H1 (cell line): ENCODE measurements at regions not wholly inside any gene's neighbourhood (a gene's known extent, or its start where the extent isn't known, plus 50 kb on each side); places are given as distances from the start of the nearest gene placed in this dataset.

Experiments
- CTCF ChIA-PET: fragments of 300-600 bp; sonication (Branson Sonifier 250); formaldehyde crosslinking; loops from one replicate; lab custom pipeline; 2021; ENCODE audit not compliant: partially characterized antibody; lab: Charles Lee
- POLR2A ChIA-PET: fragments of 300-600 bp; sonication (Branson Sonifier 250); formaldehyde crosslinking; loops from one replicate; lab custom pipeline; 2021; ENCODE audit warnings: inconsistent platforms; ENCODE audit not compliant: partially characterized antibody; lab: Charles Lee
- DNase-seq, 2 experiments: peaks; one replicate each; pipeline versions ENCODE4 v3.0.0 to v3.0.0-alpha.2; 2010 to 2022; ENCODE audit warnings: low spot score in 2 of 2, low read depth in 1 of 2, mixed read lengths in 1 of 2
- FAIRE-seq: peaks from 2 replicates; lab custom pipeline; 2011; peaks lifted over from hg19 to GRCh38; lab: Jason Lieb, UNC
- H2AFZ ChIP-seq: 2 replicates; pipeline ENCODE4 v1.8.1; 2012; ENCODE audit warnings: low read length, inconsistent platforms
- H2AK5ac ChIP-seq: 2 replicates; pipeline ENCODE4 v1.6.1; 2013; ENCODE audit warnings: low read depth, low read length
- H2BK120ac ChIP-seq: replicated peaks from 2 replicates; pipeline ENCODE3; 2013; ENCODE audit warnings: low read depth, low read length, inconsistent platforms
- H2BK12ac ChIP-seq: 2 replicates; pipeline ENCODE4 v1.6.1; 2013; ENCODE audit warnings: low read depth, low read length
- H2BK15ac ChIP-seq: 2 replicates; pipeline ENCODE4 v1.6.1; 2013; ENCODE audit warnings: low read length
- H2BK20ac ChIP-seq: 2 replicates; pipeline ENCODE4 v1.6.1; 2013; ENCODE audit warnings: low read length
- H2BK5ac ChIP-seq: 2 replicates; pipeline ENCODE4 v1.6.1; 2013; ENCODE audit warnings: low read depth, low read length
- H3K14ac ChIP-seq: 2 replicates; pipeline ENCODE4 v1.6.1; 2013; ENCODE audit warnings: inconsistent platforms; ENCODE audit not compliant: insufficient read length
- H3K18ac ChIP-seq: 2 replicates; pipeline ENCODE4 v1.6.1; 2013; ENCODE audit warnings: low read length; ENCODE audit errors: extremely low read depth
- H3K23ac ChIP-seq: 2 replicates; pipeline ENCODE4 v1.6.1; 2013; ENCODE audit warnings: inconsistent platforms; ENCODE audit not compliant: insufficient read length
- H3K23me2 ChIP-seq: 2 replicates; pipeline ENCODE4 v1.6.1; 2013; ENCODE audit warnings: low read depth, low read length
- H3K27ac ChIP-seq: 2 replicates; pipeline ENCODE4 v1.6.1; 2011; ENCODE audit warnings: low read depth, low read length, inconsistent platforms
- H3K27me3 ChIP-seq, 4 experiments: replicated peaks in 1 of 4; 1 replicate in 1 of 4; 2 replicates in 3 of 4; pipeline versions ENCODE4 v1.6.1 to v1.8.1; 2011 to 2013; ENCODE audit warnings: low read length in 3 of 4, mild to moderate bottlenecking in 3 of 4, inconsistent platforms in 2 of 4, mixed read lengths in 2 of 4, moderate library complexity in 1 of 4; ENCODE audit not compliant: control insufficient read depth in 3 of 4, insufficient read depth in 3 of 4; ENCODE audit errors: extremely low read depth in 1 of 4
- H3K36me3 ChIP-seq, 4 experiments: 2 replicates each; pipeline versions ENCODE4 v1.6.1 to v1.8.1; 2011 to 2013; ENCODE audit warnings: mild to moderate bottlenecking in 4 of 4, low read length in 3 of 4, moderate library complexity in 2 of 4, control low read depth in 1 of 4, inconsistent platforms in 1 of 4; ENCODE audit not compliant: insufficient read depth in 4 of 4, control insufficient read depth in 2 of 4
- H3K4ac ChIP-seq: replicated peaks from 2 replicates; pipeline ENCODE3; 2013; ENCODE audit warnings: low read length, low read depth, mixed read lengths, inconsistent platforms; ENCODE audit not compliant: insufficient read length
- H3K4me1 ChIP-seq, 4 experiments: replicated peaks in 1 of 4; 1 replicate in 1 of 4; 2 replicates in 3 of 4; pipeline versions ENCODE4 v1.6.1 to v1.8.1; 2011 to 2013; ENCODE audit warnings: low read length in 3 of 4, inconsistent platforms in 2 of 4, mixed read lengths in 1 of 4; ENCODE audit not compliant: insufficient read depth in 4 of 4, control insufficient read depth in 3 of 4
- H3K4me2 ChIP-seq, 2 experiments: 2 replicates each; pipeline versions ENCODE4 v1.6.1 to v1.8.1; 2011 to 2013; ENCODE audit warnings: low read depth in 2 of 2, low read length in 2 of 2, control low read depth in 1 of 2, inconsistent platforms in 1 of 2, mild to moderate bottlenecking in 1 of 2; ENCODE audit not compliant: insufficient read depth in 1 of 2
- H3K4me3 ChIP-seq, 4 experiments: fragments of 200-600, 300-600 bp in 1 of 4; sonication (generic), shearing (Covaris generic), sonication (Bioruptor Twin) in 1 of 4; 2 replicates each; pipeline versions ENCODE4 v1.5.1 to v1.8.1; 2011 to 2016; ENCODE audit warnings: low read length in 4 of 4, low read depth in 3 of 4, control low read depth in 2 of 4, inconsistent platforms in 2 of 4, mild to moderate bottlenecking in 2 of 4, mixed read lengths in 1 of 4, moderate library complexity in 1 of 4; ENCODE audit not compliant: insufficient read depth in 2 of 4; ENCODE audit errors: extremely low read depth in 1 of 4
- H3K56ac ChIP-seq: replicated peaks from 2 replicates; pipeline ENCODE3; 2013; ENCODE audit warnings: low read depth, mild to moderate bottlenecking, mixed read lengths, low read length, inconsistent platforms; ENCODE audit not compliant: insufficient read length
- H3K79me1 ChIP-seq: 2 replicates; pipeline ENCODE4 v1.6.1; 2013; ENCODE audit warnings: low read depth, low read length, control low read depth
- H3K79me2 ChIP-seq, 2 experiments: 2 replicates each; pipeline versions ENCODE4 v1.6.1 to v1.8.1; 2012 to 2013; ENCODE audit warnings: low read length in 2 of 2, mild to moderate bottlenecking in 2 of 2, inconsistent platforms in 1 of 2; ENCODE audit not compliant: insufficient read depth in 2 of 2, control insufficient read depth in 1 of 2
- H3K9ac ChIP-seq, 4 experiments: replicated peaks in 1 of 4; 1 replicate in 1 of 4; 2 replicates in 3 of 4; pipeline versions ENCODE4 v1.6.1 to v1.8.1; 2011 to 2013; ENCODE audit warnings: low read depth in 3 of 4, low read length in 3 of 4, control low read depth in 2 of 4, mild to moderate bottlenecking in 2 of 4, moderate library complexity in 2 of 4, inconsistent platforms in 1 of 4; ENCODE audit errors: extremely low read depth in 1 of 4
- H3K9me3 ChIP-seq, 2 experiments: 2 replicates each; pipeline versions ENCODE4 v1.6.1 to v1.8.1; 2012 to 2013; ENCODE audit warnings: mild to moderate bottlenecking in 2 of 2, moderate library complexity in 2 of 2, control low read depth in 1 of 2, inconsistent platforms in 1 of 2, low read depth in 1 of 2, low read length in 1 of 2, mixed read lengths in 1 of 2; ENCODE audit not compliant: insufficient read depth in 2 of 2
- H4K20me1 ChIP-seq, 2 experiments: replicated peaks in 1 of 2; 2 replicates each; pipeline versions ENCODE3 to v1.8.1; 2011 to 2013; ENCODE audit warnings: inconsistent platforms in 2 of 2, low read length in 2 of 2, mild to moderate bottlenecking in 1 of 2; ENCODE audit not compliant: insufficient read depth in 2 of 2, control insufficient read depth in 1 of 2
- H4K5ac ChIP-seq: 2 replicates; pipeline ENCODE4 v1.6.1; 2013; ENCODE audit warnings: low read length, low read depth, mixed read lengths, inconsistent platforms; ENCODE audit not compliant: insufficient read length
- H4K8ac ChIP-seq: 2 replicates; pipeline ENCODE4 v1.8.0; 2013; ENCODE audit warnings: mild to moderate bottlenecking, moderate library complexity, low read length, inconsistent platforms; ENCODE audit not compliant: insufficient read depth; ENCODE audit errors: extremely low read depth
- H4K91ac ChIP-seq: replicated peaks from 2 replicates; pipeline ENCODE3; 2013; ENCODE audit warnings: low read length, mixed read lengths, inconsistent platforms; ENCODE audit not compliant: insufficient read length
- ASH2L ChIP-seq: fragments of 200-600, 300-600 bp; sonication (generic); IDR thresholded peaks from one replicate; pipeline ENCODE4 v1.7.1; 2017; ENCODE audit warnings: low read length
- CEBPB ChIP-seq: IDR thresholded peaks from 2 replicates; pipeline ENCODE4 v1.6.1; 2012; ENCODE audit warnings: low read depth, low read length
- E2F6 ChIP-seq: IDR thresholded peaks from 2 replicates; pipeline ENCODE4 v1.6.1; 2012; ENCODE audit warnings: inconsistent platforms
- EZH2 ChIP-seq: fragments of 200-600 bp; sonication (generic); IDR thresholded peaks from 2 replicates; pipeline ENCODE4 v1.7.1; 2012; ENCODE audit warnings: low read depth, mild to moderate bottlenecking, moderate library complexity, low read length, inconsistent platforms; ENCODE audit not compliant: severe bottlenecking
- HDAC2 ChIP-seq, 2 experiments: fragments of 300-600 bp in 1 of 2; sonication (generic) in 1 of 2; IDR thresholded peaks; 2 replicates each; pipeline ENCODE4 v1.6.1; 2011 to 2012; ENCODE audit warnings: low read depth in 2 of 2, low read length in 2 of 2, mild to moderate bottlenecking in 2 of 2, moderate library complexity in 2 of 2, borderline replicate concordance in 1 of 2, inconsistent platforms in 1 of 2
- HDAC6 ChIP-seq: IDR thresholded peaks from one replicate; pipeline ENCODE4 v1.7.1; 2012; ENCODE audit warnings: low read depth, mild to moderate bottlenecking, inconsistent platforms, low read length, moderate library complexity
- MAFK ChIP-seq: IDR thresholded peaks from 2 replicates; pipeline ENCODE4 v1.6.1; 2012; ENCODE audit warnings: low read depth, mild to moderate bottlenecking, improper control_type of control experiment, low read length
- RAD21 ChIP-seq, 2 experiments: IDR thresholded peaks in 1 of 2; conservative IDR thresholded peaks in 1 of 2; 2 replicates each; pipeline ENCODE4 v1.6.1; 2011; ENCODE audit warnings: low read depth in 2 of 2, low read length in 2 of 2, improper control_type of control experiment in 1 of 2, inconsistent platforms in 1 of 2, mild to moderate bottlenecking in 1 of 2, moderate library complexity in 1 of 2
- RNF2 ChIP-seq: fragments of 200-900, 300-1000 bp; sonication (generic); IDR thresholded peaks from 2 replicates; pipeline ENCODE4 v1.7.1; 2016; ENCODE audit warnings: borderline replicate concordance, low read depth, mild to moderate bottlenecking, antibody characterized with exemption, low read length; ENCODE audit not compliant: poor library complexity, severe bottlenecking; ENCODE audit errors: missing control alignments
- SIX5 ChIP-seq: IDR thresholded peaks from 2 replicates; pipeline ENCODE4 v1.6.1; 2011; ENCODE audit warnings: mild to moderate bottlenecking, low read depth, low read length
- WGBS, 2 experiments: shearing (Covaris generic) in 1 of 2; methylation state at CpG; one replicate each; pipeline versions ENCODE4 v1.1.6 to v1.1.7; 2013 to 2015; ENCODE audit warnings: low lambda C conversion rate in 2 of 2, mixed read lengths in 2 of 2, inconsistent platforms in 1 of 2, low coverage in 1 of 2, missing lambda C conversion rate in 1 of 2; ENCODE audit not compliant: insufficient replicate concordance in 2 of 2, insufficient coverage in 1 of 2, insufficient read length in 1 of 2; ENCODE audit errors: extremely low coverage in 1 of 2, missing lambda C conversion rate in 1 of 2; 5-methylcytosine and 5-hydroxymethylcytosine counted together

- H3K27me3 ChIP-seq: no peaks in the 10 kb centered on the region
- DNase-seq: no peak
- no peak overlapping the region for H2BK5ac ChIP-seq
- no peak for FAIRE-seq
- peak overlapping the region; percentile 62; the same call in 1 of the 2 replicates for H2AFZ ChIP-seq
- H3K4ac ChIP-seq: no peak overlapping the region
- no peaks in the 10 kb centered on the region; a peak in 1 of 8 replicates for H3K36me3 ChIP-seq
- H3K4me2 ChIP-seq: no peak overlapping the region
- H2BK120ac ChIP-seq: no peak overlapping the region
- no peak overlapping the region for H3K9ac ChIP-seq
- no peaks in the 10 kb centered on the region for H4K20me1 ChIP-seq
- H3K27ac ChIP-seq: no peak overlapping the region
- 67% methylated on average over 3 of the region's 3 CpGs; no CpG with 5 or more reads in 1 of the 2 experiments for WGBS, 2 experiments
- no peak overlapping the region for H3K23ac ChIP-seq
- CTCF ChIA-PET: no interaction called here
- no peak overlapping the region for H3K56ac ChIP-seq
- H2AK5ac ChIP-seq: no peak overlapping the region
- no peaks in the 10 kb centered on the region for H3K79me2 ChIP-seq
- no peak overlapping the region for H2BK15ac ChIP-seq
- POLR2A ChIA-PET: no interaction called here
- H4K91ac ChIP-seq: no peak overlapping the region
- H3K14ac ChIP-seq: no peak overlapping the region
- H3K4me3 ChIP-seq: no peak overlapping the region
- no peaks in the 10 kb centered on the region for H3K23me2 ChIP-seq
- no peak overlapping the region for H3K18ac ChIP-seq
- no peak overlapping the region for H2BK12ac ChIP-seq
- no peaks in the 10 kb centered on the region for H3K79me1 ChIP-seq
- no peak overlapping the region for H4K5ac ChIP-seq
- peaks cover 2 to 6% of the 10 kb centered on the region in 2 experiments; a peak in 2 of 4 replicates for H3K9me3 ChIP-seq
- H2BK20ac ChIP-seq: no peak overlapping the region
- H4K8ac ChIP-seq: no peak overlapping the region
- no peaks in the 10 kb centered on the region for H3K4me1 ChIP-seq
- no peak for TF ChIP-seq RNF2
- no peak for TF ChIP-seq EZH2
- TF ChIP-seq CEBPB: no peak
- TF ChIP-seq MAFK: no peak
- TF ChIP-seq ASH2L: no peak
- no peak for TF ChIP-seq RAD21 (IDR thresholded peaks at IDR 0.05 in 1 of 2, conservative IDR thresholded peaks at IDR 0.05 in 1 of 2; ENCODE audit: low read depth in 2 of 2, low read length in 2 of 2)
- no peak for TF ChIP-seq HDAC6
- no peak for TF ChIP-seq HDAC2 (IDR thresholded peaks at IDR 0.05; ENCODE audit: borderline replicate concordance in 1 of 2, low read depth in 2 of 2, low read length in 2 of 2)
- no peak for TF ChIP-seq E2F6
- TF ChIP-seq SIX5: no peak
Measured at GRCh38 chr6:88502391-88502790, 336.2 kb upstream of the CNR1 start.
